NT2/D1 (cell line): ENCODE measurements at regions not wholly inside any gene's neighbourhood (a gene's known extent, or its start where the extent isn't known, plus 50 kb on each side); places are given as distances from the start of the nearest gene placed in this dataset.

Experiments
- SUZ12 ChIP-seq: IDR thresholded peaks from 2 replicates; pipeline ENCODE4 v1.6.1; 2011; ENCODE audit not compliant: insufficient read length, insufficient read depth; ENCODE audit errors: extremely low read depth
- YY1 ChIP-seq: IDR thresholded peaks from 2 replicates; pipeline ENCODE4 v1.6.1; 2011; ENCODE audit not compliant: insufficient read length, insufficient read depth
- ZNF274 ChIP-seq: IDR thresholded peaks from 2 replicates; pipeline ENCODE4 v1.6.1; 2011; ENCODE audit warnings: mild to moderate bottlenecking, low read depth, low read length

DNA sequence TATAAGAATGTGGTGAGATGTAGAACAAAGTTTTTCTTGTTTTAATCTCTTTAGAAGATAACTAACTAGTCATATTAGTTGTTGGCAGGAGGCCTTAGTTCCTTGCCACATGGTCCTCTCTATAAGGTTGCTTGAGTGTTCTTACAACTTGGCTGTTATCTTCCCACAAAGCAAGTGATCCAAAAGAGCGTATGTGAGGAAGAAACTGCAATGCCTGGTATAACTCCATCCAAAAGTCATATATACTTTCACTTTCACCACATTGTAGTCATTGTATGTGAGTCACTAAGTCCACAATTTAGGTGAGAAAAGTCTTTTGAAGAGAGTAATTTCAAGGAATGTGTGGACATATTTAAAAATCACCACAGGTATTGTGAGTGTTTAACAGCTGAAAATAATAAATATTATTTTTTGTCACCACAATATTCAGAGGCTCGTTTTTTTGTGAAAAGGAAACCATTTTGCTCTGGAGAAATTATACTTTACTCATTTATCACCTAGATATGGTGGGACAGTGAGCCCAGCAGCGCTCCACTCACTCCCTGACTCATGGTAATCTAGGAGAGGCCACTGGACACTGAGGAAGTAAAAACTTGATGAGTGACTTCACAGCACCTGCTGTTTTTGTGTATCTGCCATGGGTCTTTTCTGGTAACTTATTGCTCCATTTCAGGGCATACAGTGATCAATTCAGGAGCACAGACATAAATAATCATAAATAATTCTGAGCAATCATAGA is 369.4 kb upstream of the NDST3 start:
- TF ChIP-seq YY1 (no peak), ZNF274 (no peak), SUZ12 (no peak)
